HEK293 (cell line): ENCODE measurements at regions not wholly inside any gene's neighbourhood (a gene's known extent, or its start where the extent isn't known, plus 50 kb on each side); places are given as distances from the start of the nearest gene placed in this dataset.
A peak's percentile ranks its signal among the peaks of the same experiment; 100 is the strongest.

Experiments
- CTCF ChIA-PET: fragments of 350-600 bp; formaldehyde crosslinking; extraction: SDS; loops from one replicate; lab custom pipeline; 2021; ENCODE audit warnings: antibody characterized with exemption; lab: Yijun Ruan, JAX
- POLR2A ChIA-PET: fragments of 300-600 bp; formaldehyde crosslinking; extraction: SDS; loops from one replicate; lab custom pipeline; 2020; ENCODE audit warnings: antibody characterized with exemption, inconsistent platforms; lab: Yijun Ruan, JAX
- H3K27ac ChIP-seq: fragments of 200-500 bp; sonication (Bioruptor generic); 2 replicates; pipeline ENCODE4 v1.5.1; 2014; ENCODE audit warnings: low read depth, low read length, control low read depth, inconsistent platforms; ENCODE audit errors: extremely low read depth
- H3K36me3 ChIP-seq, 2 experiments: fragments of 200-500 bp in 1 of 2; sonication (Bioruptor generic) in 1 of 2; 1 replicate in 1 of 2; 2 replicates in 1 of 2; pipeline ENCODE4 v1.5.1; 2014 to 2017; ENCODE audit warnings: inconsistent platforms in 2 of 2, low read length in 2 of 2; ENCODE audit not compliant: control insufficient read depth in 2 of 2, insufficient read depth in 1 of 2
- H3K4me1 ChIP-seq: fragments of 200-500 bp; sonication (Bioruptor generic); 2 replicates; pipeline ENCODE4 v1.5.1; 2014; ENCODE audit warnings: mild to moderate bottlenecking, low read length, inconsistent platforms; ENCODE audit not compliant: control insufficient read depth, insufficient read depth
- H3K4me3 ChIP-seq: 2 replicates; pipeline ENCODE4 v1.5.1; 2011; ENCODE audit warnings: low read depth, mild to moderate bottlenecking, control low read depth, low read length, moderate library complexity
- H3K9me3 ChIP-seq: fragments of 200-500 bp; sonication (Bioruptor generic); 2 replicates; pipeline ENCODE4 v1.5.1; 2014; ENCODE audit warnings: low read depth, low read length, inconsistent platforms; ENCODE audit not compliant: control insufficient read depth, insufficient read depth
- ELK4 ChIP-seq: IDR thresholded peaks from 2 replicates; pipeline ENCODE4 v1.6.1; 2011; ENCODE audit warnings: mild to moderate bottlenecking, low read depth, low read length, borderline replicate concordance
- PRDM2 ChIP-seq: fragments of 450-650 bp; formaldehyde crosslinking; IDR thresholded peaks from 2 replicates; pipeline ENCODE4 v1.5.1; 2016; ENCODE audit warnings: missing biosample characterization, missing genetic modification characterization, borderline replicate concordance
- TRIM28 ChIP-seq: IDR thresholded peaks from 2 replicates; pipeline ENCODE4 v1.6.1; 2011; ENCODE audit warnings: low read length, control low read depth, borderline replicate concordance
- YY2 ChIP-seq: fragments of 450-650 bp; formaldehyde crosslinking; IDR thresholded peaks from 2 replicates; pipeline ENCODE4 v1.5.1; 2016; ENCODE audit warnings: missing biosample characterization, missing genetic modification characterization
- ZBTB20 ChIP-seq: fragments of 450-650 bp; formaldehyde crosslinking; IDR thresholded peaks from 2 replicates; pipeline ENCODE4 v1.5.1; 2016; ENCODE audit warnings: missing biosample characterization, missing genetic modification characterization
- ZBTB21 ChIP-seq: fragments of 450-650 bp; formaldehyde crosslinking; IDR thresholded peaks from 2 replicates; pipeline ENCODE4 v1.5.1; 2017; ENCODE audit warnings: missing biosample characterization, missing genetic modification characterization
- ZBTB44 ChIP-seq: fragments of 450-650 bp; IDR thresholded peaks from 2 replicates; pipeline ENCODE4 v1.5.1; 2018; ENCODE audit warnings: missing biosample characterization, mild to moderate bottlenecking, missing genetic modification characterization
- ZNF157 ChIP-seq: fragments of 450-650 bp; formaldehyde crosslinking; IDR thresholded peaks from 2 replicates; pipeline ENCODE4 v1.5.1; 2016; ENCODE audit warnings: missing biosample characterization, missing genetic modification characterization
- ZNF23 ChIP-seq: fragments of 450-650 bp; formaldehyde crosslinking; IDR thresholded peaks from 2 replicates; pipeline ENCODE4 v1.5.1; 2016; ENCODE audit warnings: missing biosample characterization, missing genetic modification characterization, borderline replicate concordance
- ZNF311 ChIP-seq: fragments of 450-650 bp; formaldehyde crosslinking; IDR thresholded peaks from 2 replicates; pipeline ENCODE4 v1.5.1; 2017; ENCODE audit warnings: missing biosample characterization, missing genetic modification characterization, borderline replicate concordance
- ZNF426 ChIP-seq: fragments of 450-650 bp; formaldehyde crosslinking; IDR thresholded peaks from 2 replicates; pipeline ENCODE4 v1.5.1; 2017; ENCODE audit warnings: missing biosample characterization, missing genetic modification characterization, mild to moderate bottlenecking, inconsistent platforms, moderate library complexity
- ZNF433 ChIP-seq: fragments of 450-650 bp; formaldehyde crosslinking; IDR thresholded peaks from 2 replicates; pipeline ENCODE4 v1.5.1; 2016; ENCODE audit warnings: missing biosample characterization, missing genetic modification characterization, low read depth
- ZNF514 ChIP-seq: fragments of 450-650 bp; formaldehyde crosslinking; IDR thresholded peaks from 2 replicates; pipeline ENCODE4 v1.5.1; 2016; ENCODE audit warnings: missing biosample characterization, missing genetic modification characterization
- ZNF521 ChIP-seq: fragments of 450-650 bp; formaldehyde crosslinking; IDR thresholded peaks from 2 replicates; pipeline ENCODE4 v1.5.1; 2017; ENCODE audit warnings: missing biosample characterization, mild to moderate bottlenecking, missing genetic modification characterization
- ZNF560 ChIP-seq: fragments of 450-650 bp; formaldehyde crosslinking; IDR thresholded peaks from 2 replicates; pipeline ENCODE4 v1.5.1; 2017; ENCODE audit warnings: missing biosample characterization, missing genetic modification characterization, borderline replicate concordance
- ZNF600 ChIP-seq: fragments of 450-650 bp; formaldehyde crosslinking; IDR thresholded peaks from 2 replicates; pipeline ENCODE4 v1.5.1; 2016; ENCODE audit warnings: missing biosample characterization, missing genetic modification characterization
- ZNF629 ChIP-seq: fragments of 450-650 bp; formaldehyde crosslinking; IDR thresholded peaks from 2 replicates; pipeline ENCODE4 v1.5.1; 2017; ENCODE audit warnings: missing biosample characterization, missing genetic modification characterization
- ZNF645 ChIP-seq: fragments of 450-650 bp; formaldehyde crosslinking; IDR thresholded peaks from 2 replicates; pipeline ENCODE4; 2016; ENCODE audit warnings: missing biosample characterization, missing genetic modification characterization
- ZNF747 ChIP-seq: fragments of 450-650 bp; formaldehyde crosslinking; IDR thresholded peaks from 2 replicates; pipeline ENCODE4 v1.5.1; 2016; ENCODE audit warnings: missing biosample characterization, missing genetic modification characterization

- ChIA-PET POLR2A (no interaction called here), CTCF (no interaction called here)
- TF ChIP-seq TRIM28 = peak; percentile 57; the same call in 1 of the 2 replicates
- TF ChIP-seq ZNF514 (tag by site-specific recombination) = no peak
- TF ChIP-seq ZBTB20 (tag by site-specific recombination) = no peak
- no peak for TF ChIP-seq ZNF23
- TF ChIP-seq, all 188 proteins: peak for 1
- Histone ChIP-seq H3K36me3 (no peaks in the 10 kb centered on the region), H3K9me3 (no peaks in the 10 kb centered on the region), H3K4me3 (no peak overlapping the region), H3K4me1 (no peaks in the 10 kb centered on the region), H3K27ac (no peak overlapping the region)
These were observed 435.1 kb upstream of the PCDH20 start for GRCh38 chr13:61850794-61851193.

GRCh38 chr13:61838568-61838967 is 422.9 kb upstream of the PCDH20 start:
- Histone ChIP-seq H3K4me1 (no peaks in the 10 kb centered on the region), H3K9me3 (no peaks in the 10 kb centered on the region), H3K36me3 (no peaks in the 10 kb centered on the region), H3K27ac (no peak overlapping the region)
- POLR2A ChIA-PET = no interaction called here
- TF ChIP-seq ELK4 (0 out of 2 replicates have a peak, but pooled peaks have one; percentile 54), ZBTB21 (tag by site-specific recombination) (no peak)
- TF ChIP-seq, all 188 proteins: peak for 1
- CTCF ChIA-PET = no interaction called here
- H3K4me3 ChIP-seq = no peak overlapping the region

GRCh38 chr13:61833228-61833627 is 417.6 kb upstream of the PCDH20 start:
- no peak overlapping the region for H3K27ac ChIP-seq
- H3K4me3 ChIP-seq = no peak overlapping the region
- no peaks in the 10 kb centered on the region for H3K36me3 ChIP-seq
- no peaks in the 10 kb centered on the region for H3K4me1 ChIP-seq
- ChIA-PET CTCF (no interaction called here), POLR2A (no interaction called here)
- TF ChIP-seq ZNF426 (tag by site-specific recombination) = no peak
- no peak for TF ChIP-seq ZNF645
- no peak for TF ChIP-seq ZNF747 (tag by site-specific recombination)
- TF ChIP-seq PRDM2 (tag by site-specific recombination) = no peak
- TF ChIP-seq ZNF157 = no peak
- no peak for TF ChIP-seq ZBTB44 (tag by site-specific recombination)
- TF ChIP-seq ZNF600 (tag by site-specific recombination) = no peak
- no peak for TF ChIP-seq ZNF433 (tag by site-specific recombination)
- TF ChIP-seq ZNF629 (tag by site-specific recombination) = no peak
- TF ChIP-seq ZNF311 (tag by site-specific recombination) = no peak
- TF ChIP-seq ZNF521 = no peak
- TF ChIP-seq YY2 (tag by site-specific recombination) = no peak
- no peak for TF ChIP-seq ZNF560 (tag by site-specific recombination)
- H3K9me3 ChIP-seq = no peaks in the 10 kb centered on the region
